ENCODE measurements at regions not wholly inside any gene's neighbourhood (a gene's known extent, or its start where the extent isn't known, plus 50 kb on each side); places are given as distances from the start of the nearest gene placed in this dataset.

- Histone ChIP-seq H3K27me3 (no peaks in the 10 kb centered on the region), H4K20me1 (ENCODE audit: low read depth) (no peaks in the 10 kb centered on the region), H3K4me3 (no peak overlapping the region), H3K4me1 (no peaks in the 10 kb centered on the region), H3K36me3 (no peaks in the 10 kb centered on the region), H3K9me3 (ENCODE audit: low read depth) (peaks cover 4% of the 10 kb centered on the region), H2AFZ (replicated peaks) (no peak overlapping the region), H3K27ac (no peak overlapping the region), H3F3A (ENCODE audit: low read depth) (no peaks in the 10 kb centered on the region), H3K9ac (no peak overlapping the region), H3K4me2 (no peak overlapping the region), H3K79me2 (ENCODE audit: low read depth) (no peaks in the 10 kb centered on the region)
- no peaks in the 10 kb centered on the region for H3K36me3 Mint-ChIP-seq
- no peaks in the 10 kb centered on the region for H3K9me3 Mint-ChIP-seq
- no peaks in the 10 kb centered on the region for H3K27me3 Mint-ChIP-seq (ENCODE audit: insufficient read depth, low read depth)
- H3K4me3 Mint-ChIP-seq: no peak overlapping the region
- H3K4me1 Mint-ChIP-seq: no peaks in the 10 kb centered on the region
- no peak for DNase-seq (ENCODE audit: low spot score)
- H3K27ac Mint-ChIP-seq: no peak overlapping the region
- no peak for TF ChIP-seq EZH2 (IDR thresholded peaks at IDR 0.05)
- TF ChIP-seq CTCF (IDR thresholded peaks at IDR 0.05): no peak
- TF ChIP-seq EZH2phosphoT487 (IDR thresholded peaks at IDR 0.05): no peak
Measured at GRCh38 chrX:14084466-14084865, 54.8 kb upstream of the GEMIN8 start.

DNA sequence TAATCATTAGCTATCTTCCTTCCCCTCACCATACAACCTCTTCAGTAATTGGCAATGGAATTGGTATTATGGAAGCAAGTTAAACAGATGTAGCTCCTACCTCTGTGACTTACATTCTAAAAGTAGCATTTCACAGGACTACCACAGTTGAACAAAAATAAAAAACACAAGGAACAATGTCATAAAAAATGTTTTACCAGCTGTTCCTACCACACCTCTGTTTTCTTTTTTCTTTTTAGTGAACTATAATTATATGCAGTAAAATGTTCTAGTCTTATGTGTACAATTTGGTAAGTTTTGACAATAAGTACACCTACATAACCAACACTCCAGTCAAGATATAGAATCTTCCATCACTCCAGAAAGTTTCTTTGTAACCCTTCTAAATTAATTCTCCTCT, 54.1 kb upstream of the GEMIN8 start:
- Histone ChIP-seq H3K9ac (no peak overlapping the region), H3K27me3 (no peaks in the 10 kb centered on the region), H3K4me3 (no peak overlapping the region), H3K36me3 (no peaks in the 10 kb centered on the region), H3K27ac (no peak overlapping the region), H3K79me2 (ENCODE audit: low read depth) (no peaks in the 10 kb centered on the region), H3K4me2 (no peak overlapping the region), H2AFZ (replicated peaks) (no peak overlapping the region), H3K4me1 (no peaks in the 10 kb centered on the region), H4K20me1 (ENCODE audit: low read depth) (no peaks in the 10 kb centered on the region), H3F3A (ENCODE audit: low read depth) (no peaks in the 10 kb centered on the region), H3K9me3 (ENCODE audit: low read depth) (peaks cover 4% of the 10 kb centered on the region)
- H3K36me3 Mint-ChIP-seq: no peaks in the 10 kb centered on the region
- H3K27ac Mint-ChIP-seq: no peak overlapping the region
- no peak for TF ChIP-seq EZH2 (IDR thresholded peaks at IDR 0.05)
- no peak for TF ChIP-seq CTCF (IDR thresholded peaks at IDR 0.05)
- TF ChIP-seq EZH2phosphoT487 (IDR thresholded peaks at IDR 0.05): no peak
- no peak overlapping the region for H3K4me3 Mint-ChIP-seq
- no peaks in the 10 kb centered on the region for H3K27me3 Mint-ChIP-seq (ENCODE audit: insufficient read depth, low read depth)
- no peaks in the 10 kb centered on the region for H3K9me3 Mint-ChIP-seq
- no peaks in the 10 kb centered on the region for H3K4me1 Mint-ChIP-seq
- no peak for DNase-seq (ENCODE audit: low spot score)

- no peaks in the 10 kb centered on the region for H4K20me1 ChIP-seq (ENCODE audit: low read depth)
- H3K27me3 ChIP-seq: no peaks in the 10 kb centered on the region
- no peak overlapping the region for H3K9ac ChIP-seq
- H3K79me2 ChIP-seq (ENCODE audit: low read depth): no peaks in the 10 kb centered on the region
- no peak overlapping the region for H3K4me3 ChIP-seq
- Mint-ChIP-seq H3K27me3 (ENCODE audit: insufficient read depth, low read depth) (no peaks in the 10 kb centered on the region), H3K9me3 (no peaks in the 10 kb centered on the region), H3K4me3 (no peak overlapping the region), H3K36me3 (no peaks in the 10 kb centered on the region), H3K4me1 (no peaks in the 10 kb centered on the region), H3K27ac (no peak overlapping the region)
- H3K9me3 ChIP-seq (ENCODE audit: low read depth): peaks cover 8% of the 10 kb centered on the region
- no peak overlapping the region for H3K27ac ChIP-seq
- no peak overlapping the region for H2AFZ ChIP-seq (replicated peaks)
- H3K4me2 ChIP-seq: no peak overlapping the region
- H3K36me3 ChIP-seq: no peaks in the 10 kb centered on the region
- H3F3A ChIP-seq (ENCODE audit: low read depth): no peaks in the 10 kb centered on the region
- TF ChIP-seq CTCF (IDR thresholded peaks at IDR 0.05) (no peak), EZH2 (IDR thresholded peaks at IDR 0.05) (no peak), EZH2phosphoT487 (IDR thresholded peaks at IDR 0.05) (no peak)
- no peak for DNase-seq (ENCODE audit: low spot score)
- H3K4me1 ChIP-seq: no peaks in the 10 kb centered on the region
Measured at GRCh38 chrX:14079891-14080430, 50.3 kb upstream of the GEMIN8 start.
